H54 (cell line): ENCODE measurements at regions not wholly inside any gene's neighbourhood (a gene's known extent, or its start where the extent isn't known, plus 50 kb on each side); places are given as distances from the start of the nearest gene placed in this dataset.
"Not testable (repeated sequence)": the region's sequence is repeated elsewhere in the genome, so short reads cannot be mapped to it uniquely, and the experiment has no call there.

Experiments used
- DNase-seq: peaks from one replicate; pipeline ENCODE4 v3.0.0; 2011; ENCODE audit warnings: low spot score, mixed read lengths; ENCODE audit not compliant: insufficient read length
- FAIRE-seq: peaks from 3 replicates; lab custom pipeline; 2011; peaks lifted over from hg19 to GRCh38; lab: Jason Lieb, UNC
- POLR2A ChIP-seq: IDR thresholded peaks from 2 replicates; pipeline ENCODE4 v1.6.1; 2011; ENCODE audit warnings: low read depth, mild to moderate bottlenecking, low read length

- TF ChIP-seq POLR2A, result no peak
- no peak for DNase-seq
- FAIRE-seq, result no peak
These were observed 54.5 kb upstream of the HS3ST4 start for GRCh38 chr16:25637236-25637635.

- DNase-seq (no peak), FAIRE-seq (no peak)
- TF ChIP-seq POLR2A, result no peak
These were observed 55.1 kb upstream of the HS3ST4 start for GRCh38 chr16:25636662-25637061.

GRCh38 chr16:25635454-25635853 lies 56.3 kb upstream of the HS3ST4 start:
- no peak for FAIRE-seq
- no peak for DNase-seq
- TF ChIP-seq POLR2A, result no peak

GRCh38 chr16:25633549-25633948 lies 58.2 kb upstream of the HS3ST4 start:
- FAIRE-seq (peak; percentile 86), DNase-seq (peak; percentile 20)
- TF ChIP-seq POLR2A, result no peak

- no peak for DNase-seq
- FAIRE-seq, result no peak
- no peak for TF ChIP-seq POLR2A
These were observed 63.0 kb upstream of the HS3ST4 start for GRCh38 chr16:25628766-25629165.

- TF ChIP-seq POLR2A, result no peak
- FAIRE-seq, result no peak
- DNase-seq, result no peak
These were observed 64.1 kb upstream of the HS3ST4 start for GRCh38 chr16:25627641-25628040.

GRCh38 chr16:25626172-25626571 lies 65.6 kb upstream of the HS3ST4 start:
- no peak for FAIRE-seq
- TF ChIP-seq POLR2A, result no peak
- no peak for DNase-seq

GRCh38 chr16:25625620-25626019 lies 66.1 kb upstream of the HS3ST4 start:
- no peak for FAIRE-seq
- no peak for DNase-seq
- TF ChIP-seq POLR2A, result no peak

GRCh38 chr16:25614716-25615265 lies 77.0 kb upstream of the HS3ST4 start:
- no peak for FAIRE-seq
- no peak for TF ChIP-seq POLR2A
- DNase-seq, result no peak

- FAIRE-seq (no peak), DNase-seq (no peak)
- TF ChIP-seq POLR2A, result no peak
These were observed 77.8 kb upstream of the HS3ST4 start for GRCh38 chr16:25613931-25614330.

- FAIRE-seq (no peak), DNase-seq (no peak)
- TF ChIP-seq POLR2A, result no peak
These were observed 83.8 kb upstream of the HS3ST4 start for GRCh38 chr16:25608002-25608401.

- DNase-seq (no peak), FAIRE-seq (no peak)
- no peak for TF ChIP-seq POLR2A
These were observed 85.7 kb upstream of the HS3ST4 start for GRCh38 chr16:25606069-25606468.

GRCh38 chr16:25605381-25605780 lies 86.4 kb upstream of the HS3ST4 start:
- FAIRE-seq (no peak), DNase-seq (no peak)
- no peak for TF ChIP-seq POLR2A

- not testable (repeated sequence) for DNase-seq, FAIRE-seq
These were observed 90.5 kb upstream of the HS3ST4 start for GRCh38 chr16:25601306-25601705.

GRCh38 chr16:25596194-25596593 lies 95.6 kb upstream of the HS3ST4 start:
- FAIRE-seq (no peak), DNase-seq (no peak)
- no peak for TF ChIP-seq POLR2A

- DNase-seq (no peak), FAIRE-seq (no peak)
- TF ChIP-seq POLR2A, result no peak
These were observed 98.5 kb upstream of the HS3ST4 start for GRCh38 chr16:25593260-25593659.
